IPS DF 19.7 (cell line): ENCODE measurements at regions not wholly inside any gene's neighbourhood (a gene's known extent, or its start where the extent isn't known, plus 50 kb on each side); places are given as distances from the start of the nearest gene placed in this dataset.
"Not testable (repeated sequence)": the region's sequence is repeated elsewhere in the genome, so short reads cannot be mapped to it uniquely, and the experiment has no call there.

ENCODE experiments used
- DNase-seq: peaks from one replicate; pipeline ENCODE4 v3.0.0-alpha.2; 2013; ENCODE audit warnings: low read depth, low spot score

DNA sequence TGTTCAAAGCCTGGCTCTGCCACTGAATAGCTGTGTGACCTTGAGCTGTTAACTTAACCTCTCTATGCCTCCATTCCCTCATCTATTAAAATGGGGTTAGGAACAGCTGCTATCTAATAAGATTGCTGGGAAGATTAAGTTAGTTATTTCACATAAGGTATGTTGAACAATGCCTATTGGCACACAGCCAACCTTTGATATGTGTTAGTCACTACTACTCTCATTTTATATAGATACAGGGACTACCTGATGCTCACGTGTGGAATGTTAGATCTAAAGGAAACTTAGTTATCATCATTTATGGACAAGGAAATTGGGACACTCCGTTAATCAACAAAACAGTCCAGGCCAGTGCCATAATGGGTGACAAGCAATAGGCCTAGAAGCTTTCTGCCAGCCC is 332.4 kb upstream of the PPP2R3A start:
- DNase-seq: no peak

- no peak for DNase-seq
Observed at GRCh38 chr3:135636596-135636995, 328.9 kb upstream of the PPP2R3A start.

DNA sequence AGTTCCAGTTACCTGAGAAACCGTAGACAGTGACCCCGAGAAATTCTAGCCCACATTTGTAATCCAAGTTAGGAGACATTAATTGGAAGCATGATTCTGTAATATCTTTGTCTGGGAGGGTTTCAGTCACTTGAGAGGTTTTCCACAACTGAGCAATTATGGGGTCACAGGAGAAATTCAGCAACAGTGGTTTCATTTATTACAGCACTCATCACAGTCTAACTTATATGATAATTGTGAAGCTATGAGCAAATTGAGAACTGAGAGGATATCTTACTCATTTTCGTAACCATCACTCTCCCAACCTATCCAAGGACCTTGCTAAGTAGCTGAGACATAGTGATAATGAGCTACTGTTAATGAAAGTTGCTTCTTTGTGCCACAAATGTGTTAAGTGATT is 328.5 kb upstream of the PPP2R3A start:
- DNase-seq: no peak

DNA sequence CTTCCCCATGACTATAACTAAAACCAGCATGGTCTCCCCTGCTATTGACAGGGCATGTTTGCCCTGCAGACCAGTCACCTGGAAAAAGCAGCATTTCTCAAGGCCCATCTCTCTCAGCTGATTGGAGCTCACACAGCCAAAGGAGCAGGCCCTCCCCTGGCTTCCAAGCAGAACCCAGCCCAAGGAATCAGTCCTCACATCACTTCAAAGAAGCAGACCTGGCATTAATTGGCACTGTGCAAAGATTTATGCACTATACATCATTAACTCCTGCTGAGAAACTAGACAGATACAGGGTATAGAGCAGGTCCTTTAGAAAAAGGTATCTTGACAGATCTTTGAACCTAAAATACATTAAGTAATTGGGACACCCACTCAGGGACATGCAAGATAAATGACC is 323.8 kb upstream of the PPP2R3A start:
- DNase-seq: no peak

- no peak for DNase-seq
Observed at GRCh38 chr3:135645541-135645940, 320.0 kb upstream of the PPP2R3A start.

GRCh38 chr3:135646873-135647272 is 318.7 kb upstream of the PPP2R3A start:
- no peak for DNase-seq

DNA sequence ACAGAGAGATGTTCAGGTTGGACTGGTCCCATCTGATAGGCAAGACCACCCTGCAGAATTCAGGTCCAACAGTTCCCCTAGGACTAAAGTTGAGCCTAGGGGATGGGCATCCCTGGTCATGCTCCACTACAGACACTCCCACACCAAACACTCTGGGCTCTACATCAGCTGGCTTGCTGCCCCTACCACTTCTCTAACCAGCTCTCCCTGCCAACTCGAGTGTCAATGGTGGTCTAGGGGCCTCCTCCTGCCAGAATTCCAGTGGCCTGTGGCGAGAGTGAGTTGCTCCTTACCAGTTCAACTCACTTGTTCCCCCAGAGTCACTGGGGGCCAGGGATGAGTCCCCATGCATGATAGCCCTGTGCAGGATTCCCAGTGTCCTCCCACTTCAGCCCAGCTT is 316.2 kb upstream of the PPP2R3A start:
- no peak for DNase-seq

- no peak for DNase-seq
Observed at GRCh38 chr3:135650309-135650708, 315.2 kb upstream of the PPP2R3A start.

GRCh38 chr3:135652388-135652787 is 313.1 kb upstream of the PPP2R3A start:
- no peak for DNase-seq

GRCh38 chr3:135655328-135655727 is 310.2 kb upstream of the PPP2R3A start:
- DNase-seq: no peak

- not testable (repeated sequence) for DNase-seq
Observed at GRCh38 chr3:135658451-135658850, 307.1 kb upstream of the PPP2R3A start.

- DNase-seq: no peak
Observed at GRCh38 chr3:135667061-135667460, 298.5 kb upstream of the PPP2R3A start.

GRCh38 chr3:135674508-135674907 is 291.0 kb upstream of the PPP2R3A start:
- no peak for DNase-seq

- no peak for DNase-seq
Observed at GRCh38 chr3:135678386-135678785, 287.1 kb upstream of the PPP2R3A start.

DNA sequence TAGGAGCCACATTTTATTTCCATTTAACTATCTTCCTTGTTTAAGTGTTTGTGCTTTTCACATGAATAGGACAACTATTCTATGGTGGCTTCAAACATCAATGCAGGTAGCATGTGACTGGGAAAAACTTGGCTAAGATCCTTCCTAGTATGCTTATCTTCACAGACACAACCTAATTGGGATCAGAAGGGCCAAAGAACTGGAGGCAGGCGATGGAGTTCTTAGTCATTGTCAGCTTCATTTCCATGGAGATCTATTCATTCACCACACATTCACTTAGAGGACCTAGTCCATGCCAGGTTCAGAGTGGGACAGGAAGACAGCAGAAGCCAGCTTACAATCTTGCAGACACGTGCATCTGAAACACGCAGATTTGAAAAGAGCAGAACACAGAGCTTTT is 277.5 kb upstream of the PPP2R3A start:
- DNase-seq: no peak

DNA sequence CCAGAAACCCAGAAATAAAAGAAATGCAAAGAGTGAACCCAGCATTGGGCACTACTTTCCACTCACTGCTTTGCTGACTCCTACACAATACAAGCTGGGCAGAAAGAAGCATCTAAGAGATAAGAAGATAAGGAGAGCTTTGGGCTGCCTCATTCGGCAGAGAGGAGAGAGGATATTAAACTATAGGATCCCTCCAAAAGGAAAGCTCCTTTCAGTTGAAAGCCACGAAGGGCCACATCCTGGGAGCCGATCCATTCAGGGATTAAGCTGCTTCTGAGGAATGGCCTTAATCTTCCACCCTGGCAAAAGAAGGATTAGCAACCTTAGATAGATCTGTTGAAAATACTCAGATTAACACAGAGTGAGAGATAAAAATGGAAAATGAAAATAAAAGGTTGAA is 274.9 kb upstream of the PPP2R3A start:
- no peak for DNase-seq

DNA sequence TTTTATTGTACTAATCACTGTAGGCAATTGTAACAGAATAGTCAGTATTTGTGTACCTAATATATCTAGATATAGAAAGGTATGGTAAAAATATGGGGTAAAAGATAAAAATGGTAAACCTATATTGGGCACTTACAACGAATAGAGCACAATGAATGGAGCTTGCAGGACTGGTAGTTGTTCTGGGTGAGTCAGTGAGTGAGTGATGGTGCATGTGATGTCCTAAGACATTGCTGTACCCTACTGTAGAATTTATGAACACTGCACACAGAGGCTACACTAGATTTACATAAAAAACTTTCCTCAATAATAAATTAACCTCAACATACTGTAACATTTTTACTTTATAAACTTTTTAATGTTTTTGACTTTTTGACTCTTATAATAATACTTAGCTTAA is 274.3 kb upstream of the PPP2R3A start:
- no peak for DNase-seq

- peak; percentile 30 for DNase-seq
Observed at GRCh38 chr3:135694142-135694541, 271.4 kb upstream of the PPP2R3A start.

GRCh38 chr3:135699741-135700140 is 265.8 kb upstream of the PPP2R3A start:
- no peak for DNase-seq

DNA sequence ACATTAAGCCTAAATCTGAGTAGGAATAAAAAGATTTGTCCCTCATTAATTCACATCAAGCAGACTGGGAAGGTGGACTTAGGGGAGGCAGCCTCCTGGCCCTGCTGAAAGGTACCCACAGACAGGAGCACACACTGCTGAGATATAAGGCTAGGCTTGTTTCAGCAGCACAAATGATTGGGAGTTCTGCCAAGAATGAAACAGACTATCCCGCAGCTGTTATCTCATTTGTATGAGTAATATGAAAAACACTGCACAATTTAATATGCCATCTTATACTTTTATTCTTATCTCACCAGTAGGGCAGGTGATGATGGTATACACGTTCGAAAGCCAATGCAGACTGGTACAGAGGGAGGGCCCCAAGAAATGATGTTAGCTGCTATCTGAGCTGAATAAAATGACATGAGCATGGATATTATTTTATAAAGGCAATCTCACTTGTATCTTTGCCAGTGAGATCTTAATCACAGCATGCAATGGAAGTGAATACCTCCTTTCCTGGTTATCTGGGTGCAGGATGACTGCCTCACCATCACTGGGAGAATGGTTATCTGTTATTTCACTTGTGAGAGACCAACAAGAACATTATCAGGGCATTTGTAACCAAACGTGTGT is 258.7 kb upstream of the PPP2R3A start:
- no peak for DNase-seq

DNA sequence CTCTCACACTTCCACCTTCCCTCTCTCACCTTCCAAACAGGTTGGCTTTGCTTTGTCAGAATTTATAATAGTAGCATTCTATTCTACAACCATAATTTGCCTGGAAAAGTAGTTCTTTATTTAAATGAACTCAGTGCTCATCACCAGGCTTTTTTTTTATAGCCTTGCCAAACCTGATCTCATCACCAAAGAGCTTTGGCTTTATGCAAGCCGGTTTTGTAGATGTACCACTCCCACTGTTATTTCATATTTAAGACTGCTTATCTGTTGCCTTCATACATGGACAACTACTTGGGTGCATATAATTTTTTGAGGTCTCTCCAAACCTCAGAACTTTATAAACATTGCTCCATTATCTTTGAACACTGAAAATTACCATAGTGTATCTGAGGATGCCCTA is 246.1 kb upstream of the PPP2R3A start:
- DNase-seq: no peak

DNA sequence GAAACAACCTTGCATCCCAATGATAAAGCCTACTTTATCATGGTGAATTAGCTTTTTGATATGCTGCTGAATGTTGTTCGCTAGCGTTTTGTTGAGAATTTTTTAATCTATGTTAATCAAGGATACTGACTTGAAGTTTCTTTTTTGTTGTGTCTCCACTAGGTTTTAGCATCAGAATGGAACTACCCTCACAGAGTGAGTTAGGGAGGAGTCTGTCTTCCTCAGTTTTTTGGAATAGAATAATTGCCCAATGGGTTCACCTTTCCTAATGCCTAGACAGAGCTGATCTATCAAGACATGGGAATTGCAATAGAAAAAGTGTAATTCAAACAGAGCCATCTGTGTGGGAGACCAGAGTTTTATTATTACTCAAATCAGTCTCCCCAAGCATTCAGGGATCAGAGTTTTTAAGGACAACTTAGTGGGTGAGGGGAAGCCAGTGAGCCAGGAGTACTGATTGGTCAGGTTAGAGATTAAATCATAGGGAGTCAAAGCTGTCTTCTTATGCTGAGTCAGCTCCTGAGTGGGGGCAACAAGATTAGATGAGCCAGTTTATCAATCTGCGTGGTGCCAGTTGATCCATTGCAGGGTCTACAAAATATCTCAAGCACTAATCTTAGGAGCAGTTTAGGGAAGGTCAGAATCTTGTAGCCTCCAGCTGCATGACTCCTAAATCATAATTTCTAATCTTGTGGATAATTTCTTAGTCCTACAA is 237.4 kb upstream of the PPP2R3A start:
- no peak for DNase-seq

- DNase-seq: no peak
Observed at GRCh38 chr3:135731546-135731945, 234.0 kb upstream of the PPP2R3A start.

DNA sequence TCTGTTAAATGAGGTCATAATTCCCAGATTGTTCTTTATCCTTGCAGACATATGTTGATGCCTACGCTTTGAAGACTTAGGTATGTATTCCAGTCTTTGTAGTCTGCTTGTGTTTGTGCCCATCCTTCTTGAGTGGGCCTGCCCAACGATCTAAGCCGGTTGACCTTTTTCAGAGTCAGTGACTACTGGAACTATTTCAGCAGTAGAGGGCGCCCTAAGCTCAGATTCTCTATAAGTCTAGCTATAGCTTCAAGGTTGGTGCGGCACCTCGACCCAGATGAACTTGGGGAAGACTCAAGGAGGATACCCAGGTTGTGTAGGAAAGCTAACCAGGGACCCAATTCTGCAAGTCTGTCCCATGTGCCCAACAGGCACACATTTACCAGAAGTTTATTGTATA is 228.8 kb upstream of the PPP2R3A start:
- DNase-seq: peak; percentile 38
